NCI-H82 (cell line): ENCODE measurements at regions not wholly inside any gene's neighbourhood (a gene's known extent, or its start where the extent isn't known, plus 50 kb on each side); places are given as distances from the start of the nearest gene placed in this dataset.

Source experiments
- DNase-seq: peaks from one replicate; lab custom pipeline; 2025; lab: John Stamatoyannopoulos, UW

GRCh38 chr12:31867292-31867691 lies 91.9 kb upstream of the RESF1 start:
- no peak for DNase-seq

GRCh38 chr12:31866523-31866922 lies 92.7 kb upstream of the RESF1 start:
- DNase-seq, result no peak

GRCh38 chr12:31865023-31865422 lies 94.2 kb upstream of the RESF1 start:
- no peak for DNase-seq

GRCh38 chr12:31861360-31861759 lies 97.9 kb upstream of the RESF1 start:
- DNase-seq, result no peak

- DNase-seq, result no peak
Observed at GRCh38 chr12:31860401-31860800, 98.8 kb upstream of the RESF1 start.

- DNase-seq, result no peak
Observed at GRCh38 chr12:31859232-31859977, 99.8 kb upstream of the RESF1 start.

GRCh38 chr12:31855427-31855826 lies 103.8 kb upstream of the RESF1 start:
- no peak for DNase-seq

GRCh38 chr12:31853977-31854376 lies 105.2 kb upstream of the RESF1 start:
- no peak for DNase-seq

GRCh38 chr12:31853520-31853919 lies 105.7 kb upstream of the RESF1 start:
- no peak for DNase-seq

GRCh38 chr12:31850268-31850667 lies 108.9 kb upstream of the RESF1 start:
- DNase-seq, result no peak

- peak; percentile 18 for DNase-seq
Observed at GRCh38 chr12:31849090-31849687, 110.0 kb upstream of the RESF1 start.

- no peak for DNase-seq
Observed at GRCh38 chr12:31846405-31846804, 112.8 kb upstream of the RESF1 start.

- no peak for DNase-seq
Observed at GRCh38 chr12:31845613-31846322, 113.4 kb upstream of the RESF1 start.

GRCh38 chr12:31843398-31844095 lies 114.7 kb upstream of the AMN1 start:
- DNase-seq, result peak; percentile 8

- no peak for DNase-seq
Observed at GRCh38 chr12:31837913-31838312, 109.1 kb upstream of the AMN1 start.

- no peak for DNase-seq
Observed at GRCh38 chr12:31835276-31835882, 106.6 kb upstream of the AMN1 start.

- DNase-seq, result no peak
Observed at GRCh38 chr12:31834150-31834549, 105.3 kb upstream of the AMN1 start.

- DNase-seq, result no peak
Observed at GRCh38 chr12:31832740-31833729, 104.2 kb upstream of the AMN1 start.

GRCh38 chr12:31828071-31828470 lies 99.2 kb upstream of the AMN1 start:
- DNase-seq, result peak; percentile 5

- DNase-seq, result no peak
Observed at GRCh38 chr12:31822761-31823160, 93.9 kb upstream of the AMN1 start.

- DNase-seq, result no peak
Observed at GRCh38 chr12:31821484-31821883, 92.7 kb upstream of the AMN1 start.
